HG03039 (cell line): ENCODE measurements at regions not wholly inside any gene's neighbourhood (a gene's known extent, or its start where the extent isn't known, plus 50 kb on each side); places are given as distances from the start of the nearest gene placed in this dataset.

Source experiments
- ATAC-seq: cut with Tn5 transposase; IDR thresholded peaks from one replicate; pipeline ENCODE4 v1.9.1; 2021; ENCODE audit warnings: mild to moderate bottlenecking, moderate library complexity; ENCODE audit not compliant: unreplicated experiment

DNA sequence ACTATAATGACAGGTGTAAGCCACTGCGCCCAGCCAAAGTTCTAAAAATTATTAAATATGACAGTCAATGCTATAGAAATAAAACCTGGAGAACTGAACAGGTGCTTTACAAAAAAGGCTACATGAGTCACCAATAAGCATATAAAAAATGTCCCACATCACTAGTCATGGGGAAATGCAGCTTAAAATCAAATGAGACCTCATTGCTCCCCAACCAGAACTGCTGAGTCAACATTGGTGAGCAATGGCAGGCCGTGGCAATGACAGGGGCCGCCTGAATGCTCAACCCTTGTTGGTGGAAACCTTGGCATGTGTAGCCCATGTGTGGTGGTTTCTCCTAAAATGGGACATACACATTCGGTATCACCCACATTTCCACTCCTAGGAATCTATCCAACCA lies 352.3 kb upstream of the KLF6 start:
- no peak for ATAC-seq

GRCh38 chr10:4136121-4136520 lies 351.1 kb upstream of the KLF6 start:
- ATAC-seq: peak; percentile 79

- no peak for ATAC-seq
Observed at GRCh38 chr10:4132216-4132556, 347.2 kb upstream of the KLF6 start.

DNA sequence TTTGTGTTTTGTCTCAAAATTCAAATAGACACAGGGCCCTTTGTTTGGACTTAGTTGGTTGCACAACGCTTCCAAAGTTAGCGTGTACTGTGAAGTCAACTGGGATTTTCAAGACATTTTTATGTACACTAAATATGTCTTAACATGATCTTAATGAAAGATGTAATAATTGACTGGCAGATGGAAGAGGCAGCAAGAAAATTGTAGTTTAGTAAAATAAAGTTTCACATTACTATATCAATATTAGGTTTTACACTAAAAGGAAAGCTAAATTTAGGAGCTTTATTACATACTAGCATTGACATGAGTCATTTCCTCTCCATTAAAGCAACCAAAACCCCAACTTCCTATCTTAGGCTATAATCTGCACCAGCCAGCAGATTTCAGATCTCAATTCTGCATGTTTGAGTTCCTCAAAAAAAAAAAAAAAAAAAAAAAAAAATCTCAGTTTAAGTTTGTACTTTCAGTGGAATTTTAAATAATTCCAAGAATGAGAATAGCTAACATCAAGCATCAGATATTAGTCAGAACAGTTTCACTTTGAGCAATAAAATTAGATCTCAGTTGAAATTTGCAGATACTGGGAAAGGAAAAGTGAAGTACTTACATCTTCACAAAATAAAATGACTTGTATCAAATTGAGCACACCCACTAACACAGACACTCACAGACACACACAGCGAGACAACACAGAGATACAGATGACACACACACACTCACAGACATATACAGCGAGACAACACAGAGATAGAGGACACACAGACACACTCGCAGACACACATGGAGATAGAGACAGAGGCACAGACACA lies 346.6 kb upstream of the KLF6 start:
- ATAC-seq: peak; percentile 44

- ATAC-seq: no peak
Observed at GRCh38 chr10:4130685-4131084, 345.7 kb upstream of the KLF6 start.

GRCh38 chr10:4129866-4130477 lies 345.0 kb upstream of the KLF6 start:
- no peak for ATAC-seq

DNA sequence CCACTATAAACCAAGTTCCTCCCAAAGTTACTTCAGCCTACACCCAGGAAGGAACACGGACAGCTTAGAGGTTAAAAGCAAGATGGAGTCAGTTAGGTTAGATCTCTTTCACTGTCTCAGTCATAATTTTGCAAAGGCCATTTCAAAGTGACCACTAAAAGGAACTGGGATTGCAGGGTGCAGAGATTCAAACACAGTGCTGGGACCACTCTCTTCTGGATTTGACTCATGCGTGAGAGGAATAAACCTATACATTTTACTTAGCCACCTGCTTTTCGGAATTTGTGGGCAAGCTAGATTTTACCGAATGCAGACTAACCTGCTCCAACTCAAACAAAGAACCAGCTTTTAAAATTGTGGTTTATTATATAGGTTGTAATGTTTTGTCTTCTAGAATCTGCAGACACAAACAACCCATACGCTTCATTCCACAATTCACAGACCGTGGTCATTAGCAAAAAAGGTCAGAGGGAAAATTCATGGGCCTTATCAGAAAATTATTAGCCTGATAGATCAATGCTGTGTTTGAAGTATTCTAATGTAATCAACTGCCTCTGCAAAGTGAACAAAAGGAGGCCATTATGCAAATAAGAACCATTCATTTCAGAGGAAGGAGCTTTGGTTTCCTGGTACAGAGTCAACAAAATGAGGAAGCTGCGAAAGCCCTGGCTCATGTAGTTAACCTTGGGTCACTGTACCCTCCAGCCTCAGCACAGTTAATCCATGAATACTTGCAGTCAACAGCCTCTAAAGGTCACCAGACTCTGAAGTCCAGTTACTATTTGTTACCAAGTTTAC lies 342.7 kb upstream of the KLF6 start:
- peak; percentile 46 for ATAC-seq

DNA sequence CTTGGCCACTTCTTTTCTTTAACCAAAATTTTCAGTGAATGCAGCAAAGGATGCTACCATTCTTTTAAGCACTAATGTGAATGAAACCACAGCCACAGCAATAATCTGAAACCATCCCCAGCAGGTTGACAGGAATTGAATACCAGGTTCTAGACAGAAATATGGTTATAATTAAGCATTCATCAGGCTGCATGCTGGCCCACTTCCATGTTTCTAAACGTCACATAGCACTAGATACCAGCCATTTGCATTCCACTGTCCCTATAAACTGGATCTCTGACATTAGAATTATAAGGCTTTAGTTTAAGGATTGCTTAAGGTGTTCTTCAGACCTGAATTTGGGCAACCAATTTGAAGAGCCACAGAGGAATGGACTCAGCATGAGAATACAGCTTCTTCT lies 340.8 kb upstream of the KLF6 start:
- no peak for ATAC-seq

- no peak for ATAC-seq
Observed at GRCh38 chr10:4121502-4122380, 336.7 kb upstream of the KLF6 start.

DNA sequence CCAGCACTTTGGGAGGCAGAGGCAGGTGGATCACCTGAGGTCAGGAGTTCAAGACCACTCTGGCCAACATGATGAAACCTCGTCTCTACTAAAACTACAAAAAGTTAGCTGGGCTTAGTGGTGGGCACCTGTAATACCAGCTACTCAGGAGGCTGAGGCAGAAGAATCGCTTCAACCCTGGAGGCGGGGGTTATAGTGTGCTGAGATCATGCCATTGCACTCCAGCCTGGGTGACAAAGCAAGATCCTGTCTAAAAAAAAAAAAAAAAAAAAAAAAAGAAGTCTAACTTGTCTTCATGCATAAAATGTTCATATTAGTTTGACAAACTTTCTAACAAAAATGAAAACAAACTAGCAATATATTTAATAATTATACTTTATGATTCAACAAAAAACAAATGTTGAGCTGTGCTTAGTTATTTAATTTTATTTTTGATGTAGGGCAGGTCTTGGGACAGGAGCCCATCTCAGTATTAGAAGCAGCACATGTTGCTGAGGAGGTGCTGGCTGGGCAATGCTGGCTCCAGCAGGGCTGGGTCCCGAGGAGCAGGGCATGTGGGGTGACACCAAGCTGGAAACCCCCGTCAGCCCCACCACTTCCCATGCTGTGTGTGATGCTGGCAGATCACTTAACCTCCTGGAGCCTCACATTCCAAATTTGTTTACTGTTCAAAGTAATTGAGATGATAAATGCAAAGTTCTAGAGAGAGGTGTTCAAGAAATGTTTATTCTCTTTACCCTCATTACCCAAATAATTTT lies 335.3 kb upstream of the KLF6 start:
- ATAC-seq: no peak

GRCh38 chr10:4119107-4119506 lies 334.1 kb upstream of the KLF6 start:
- no peak for ATAC-seq

- ATAC-seq: no peak
Observed at GRCh38 chr10:4117604-4118003, 332.6 kb upstream of the KLF6 start.

DNA sequence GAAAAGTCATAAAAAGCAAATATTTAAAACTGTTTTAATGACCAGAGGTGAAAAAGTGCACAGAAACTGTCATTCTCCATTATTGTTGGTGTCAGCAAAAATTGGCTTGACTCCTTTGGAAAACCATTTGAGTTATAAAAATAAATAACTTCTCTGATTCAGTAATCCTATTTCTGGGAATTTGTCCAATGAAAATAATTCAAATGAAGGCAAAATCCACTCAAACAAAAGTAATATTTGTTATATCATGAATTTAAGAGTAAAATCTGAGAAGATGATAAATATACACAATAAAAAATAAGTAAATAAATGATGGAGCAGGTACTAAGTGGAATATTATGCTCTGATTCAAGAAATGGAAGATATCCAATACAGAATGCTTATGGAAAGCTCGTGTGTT lies 326.6 kb upstream of the KLF6 start:
- ATAC-seq: no peak

GRCh38 chr10:4109469-4109868 lies 324.5 kb upstream of the KLF6 start:
- no peak for ATAC-seq

GRCh38 chr10:4108693-4109092 lies 323.7 kb upstream of the KLF6 start:
- ATAC-seq: no peak

GRCh38 chr10:4107285-4107851 lies 322.4 kb upstream of the KLF6 start:
- no peak for ATAC-seq

DNA sequence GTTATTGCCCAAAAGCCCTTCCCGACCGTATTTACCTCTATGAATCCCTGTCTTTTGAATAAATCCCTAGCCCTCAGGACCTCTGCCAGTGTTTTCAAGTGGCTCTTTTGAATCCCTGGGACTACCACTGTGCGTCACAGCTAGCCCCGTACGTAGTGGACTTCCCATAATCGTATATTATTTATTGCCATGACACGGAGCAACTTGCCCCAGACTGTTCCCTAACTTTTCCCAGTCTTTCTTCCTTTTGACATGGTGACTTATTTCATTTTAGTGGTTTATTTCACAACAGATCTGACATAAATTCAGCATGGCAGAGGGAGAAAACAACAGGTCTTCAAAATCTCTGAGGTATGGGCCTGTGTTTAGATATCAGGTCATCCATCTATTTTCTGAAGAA lies 318.6 kb upstream of the KLF6 start:
- ATAC-seq: no peak

DNA sequence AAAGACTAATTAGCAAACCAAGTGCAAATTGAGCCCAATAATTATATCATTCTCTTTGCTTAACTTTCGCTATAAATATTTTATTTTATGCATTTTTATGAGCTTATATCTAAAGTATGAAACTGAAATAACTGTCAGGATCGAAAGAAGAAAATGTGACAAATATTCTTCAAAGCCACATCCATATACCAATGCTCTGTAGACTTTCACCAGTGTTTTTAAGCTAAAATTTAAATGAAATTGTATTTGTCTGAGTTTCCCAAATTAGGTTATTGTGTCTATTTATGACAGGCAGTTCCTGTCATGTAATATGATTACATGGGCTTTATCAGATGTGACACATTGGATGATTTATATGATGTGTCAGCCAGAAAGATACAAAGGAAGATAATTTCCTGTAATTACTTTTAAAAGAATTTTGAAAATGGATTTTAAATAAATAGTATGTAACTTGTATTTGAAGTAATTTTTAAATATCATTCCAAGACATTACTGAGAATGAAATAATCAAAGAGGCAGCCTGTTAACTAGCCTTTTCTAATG lies 317.9 kb upstream of the KLF6 start:
- ATAC-seq: no peak

GRCh38 chr10:4101918-4102654 lies 317.1 kb upstream of the KLF6 start:
- no peak for ATAC-seq
